COLO829 (cell line): ENCODE measurements at regions not wholly inside any gene's neighbourhood (a gene's known extent, or its start where the extent isn't known, plus 50 kb on each side); places are given as distances from the start of the nearest gene placed in this dataset.
"Not testable (repeated sequence)": the region's sequence is repeated elsewhere in the genome, so short reads cannot be mapped to it uniquely, and the experiment has no call there.

ENCODE experiments used
- DNase-seq: peaks from one replicate; pipeline ENCODE4 v3.0.0; 2012; ENCODE audit warnings: low spot score

DNA sequence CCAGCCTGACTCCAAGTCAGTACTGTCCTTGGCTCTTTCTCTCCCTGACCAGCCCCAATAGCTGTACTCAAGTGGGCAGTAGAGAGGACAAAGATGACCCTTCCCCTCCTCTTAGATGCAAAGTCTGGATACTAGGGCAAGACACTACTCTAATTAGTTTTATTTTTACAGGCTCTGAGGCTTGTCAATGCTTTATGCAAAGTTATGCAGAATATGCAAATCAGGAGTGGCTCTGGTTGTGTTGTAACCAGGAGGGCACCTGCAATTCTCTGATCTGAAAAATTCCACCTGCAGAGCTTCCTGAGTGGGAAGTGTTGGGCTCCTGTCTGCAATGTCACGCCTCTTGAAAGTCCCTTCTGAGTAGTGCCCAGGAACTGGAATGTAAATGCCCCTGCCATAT, 201.5 kb downstream of the RGS3 start:
- no peak for DNase-seq

- no peak for DNase-seq
These were observed 202.2 kb downstream of the RGS3 start for GRCh38 chr9:113665756-113666155.

GRCh38 chr9:113668061-113668460, 204.5 kb downstream of the RGS3 start:
- no peak for DNase-seq

- no peak for DNase-seq
These were observed 206.1 kb downstream of the RGS3 start for GRCh38 chr9:113669522-113670115.

DNA sequence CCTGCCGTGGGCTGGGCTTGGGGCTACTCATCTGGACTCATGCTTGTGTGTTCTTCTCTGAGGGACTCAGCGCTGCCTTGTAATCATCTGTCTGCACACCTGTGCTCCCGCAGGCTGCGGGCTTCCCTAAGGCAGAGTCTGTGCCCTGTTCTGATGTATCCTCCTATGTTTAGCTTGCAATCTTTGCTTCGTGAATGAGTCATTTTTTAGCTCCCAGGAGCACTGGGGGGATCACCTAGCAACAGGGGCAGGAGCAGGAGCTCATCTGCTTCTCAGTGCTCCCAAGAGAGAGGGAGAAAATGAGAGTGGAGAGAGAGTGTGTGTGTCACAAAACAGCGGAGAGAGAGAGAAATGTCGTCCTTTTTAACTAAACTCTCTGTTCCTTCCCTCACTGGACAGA, 202.4 kb upstream of the ZNF618 start:
- no peak for DNase-seq

GRCh38 chr9:113674436-113674835, 201.7 kb upstream of the ZNF618 start:
- no peak for DNase-seq

DNA sequence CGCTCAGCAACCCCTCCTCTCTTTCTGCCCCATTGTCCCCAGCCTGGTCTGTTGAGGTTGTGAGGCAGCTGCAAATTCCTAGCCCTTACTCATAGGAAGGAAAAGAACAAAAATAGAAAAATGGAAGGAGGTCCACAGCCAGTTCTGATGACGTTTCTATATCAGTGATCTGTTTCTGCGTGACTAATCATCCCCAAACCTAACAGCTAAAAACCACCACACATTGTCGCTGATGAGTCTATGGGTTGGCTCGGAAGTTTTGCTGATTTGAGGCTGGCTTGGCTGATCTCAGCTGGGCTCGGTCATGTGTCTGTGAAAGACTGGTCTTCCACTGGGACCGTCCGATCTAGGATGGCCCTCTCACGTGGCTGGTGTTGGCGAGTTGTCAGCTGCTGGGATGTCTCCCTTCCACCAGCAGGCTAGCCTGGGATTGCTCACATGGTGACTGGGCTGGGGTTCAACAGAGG, 200.6 kb upstream of the ZNF618 start:
- peak; percentile 85 for DNase-seq

- no peak for DNase-seq
These were observed 199.1 kb upstream of the ZNF618 start for GRCh38 chr9:113677057-113677456.

DNA sequence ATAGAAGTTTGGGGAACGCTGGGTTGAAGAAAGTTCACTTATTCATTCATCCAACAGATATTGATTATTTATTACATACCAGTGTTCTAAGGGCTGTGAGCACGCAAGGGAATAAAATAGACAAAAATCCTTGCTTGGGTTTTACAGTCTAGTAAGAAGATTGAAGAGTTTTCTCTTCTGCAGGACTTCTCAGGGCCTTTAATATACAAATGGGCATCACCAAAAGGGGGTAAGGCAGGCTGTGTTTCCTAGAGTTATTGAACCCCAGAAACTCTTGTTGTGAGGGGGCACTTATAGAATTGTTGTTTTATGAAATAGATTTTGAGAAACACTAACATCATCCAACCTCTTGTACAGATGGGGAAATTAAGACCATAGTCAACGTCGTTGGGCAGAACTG, 198.5 kb upstream of the ZNF618 start:
- DNase-seq, result no peak

DNA sequence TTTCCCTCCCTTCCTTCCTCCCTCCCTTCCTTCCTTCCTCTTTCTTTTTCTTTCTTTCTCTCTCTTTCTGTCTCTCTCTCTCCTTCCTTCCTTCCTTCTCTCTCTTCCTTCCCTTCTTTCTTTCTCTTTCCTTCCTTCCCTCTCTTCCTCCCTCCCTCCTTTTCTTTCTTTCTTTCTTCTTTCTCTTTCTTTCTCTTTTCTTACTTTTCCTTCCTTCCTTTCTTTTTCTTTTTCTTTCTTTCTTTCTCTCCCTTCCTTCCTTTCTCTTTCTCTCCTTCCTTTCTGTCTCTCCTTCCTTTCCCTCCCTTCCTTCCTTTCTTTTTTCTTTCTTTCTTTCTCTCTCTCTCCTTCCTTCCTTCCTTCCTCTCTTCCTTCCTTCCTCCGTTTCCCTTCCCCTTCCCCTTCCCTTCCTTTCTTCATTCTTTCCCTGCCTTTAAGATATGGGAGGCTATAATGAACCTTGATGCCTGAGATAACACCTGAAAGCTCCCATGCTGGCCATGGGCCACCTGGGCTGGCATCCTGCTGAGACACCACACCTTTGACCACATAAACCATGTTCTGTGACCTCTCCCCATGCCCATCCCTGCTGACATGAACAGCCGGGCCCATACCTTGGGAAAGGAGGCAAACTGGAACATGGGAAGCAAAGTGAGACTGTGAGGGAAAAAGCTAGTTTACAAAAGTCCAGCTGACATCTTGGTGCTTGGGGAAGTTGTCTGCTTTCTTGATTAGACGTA, 197.8 kb upstream of the ZNF618 start:
- no peak for DNase-seq

DNA sequence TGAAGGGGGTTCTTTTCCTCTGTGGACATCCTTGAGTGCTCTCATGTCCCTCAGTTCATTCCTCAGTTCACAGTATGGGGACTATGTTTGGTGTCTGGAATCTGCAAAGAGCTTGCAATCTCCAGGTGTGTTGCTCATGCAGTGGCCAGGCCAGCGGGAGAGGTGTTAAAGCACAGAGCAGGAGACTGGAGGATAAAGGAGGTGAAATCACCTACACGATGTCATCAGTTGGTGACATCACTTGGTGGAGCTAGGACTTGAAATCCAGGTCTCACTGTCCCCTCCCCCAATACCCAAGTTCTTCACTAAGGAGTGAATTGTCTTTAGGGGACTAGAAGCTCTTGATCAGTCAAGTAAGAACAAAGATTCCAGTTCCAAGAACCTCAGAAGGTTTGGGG, 197.3 kb upstream of the ZNF618 start:
- no peak for DNase-seq

GRCh38 chr9:113682297-113682771, 193.8 kb upstream of the ZNF618 start:
- peak; percentile 84 for DNase-seq

GRCh38 chr9:113685636-113686035, 190.5 kb upstream of the ZNF618 start:
- not testable (repeated sequence) for DNase-seq

DNA sequence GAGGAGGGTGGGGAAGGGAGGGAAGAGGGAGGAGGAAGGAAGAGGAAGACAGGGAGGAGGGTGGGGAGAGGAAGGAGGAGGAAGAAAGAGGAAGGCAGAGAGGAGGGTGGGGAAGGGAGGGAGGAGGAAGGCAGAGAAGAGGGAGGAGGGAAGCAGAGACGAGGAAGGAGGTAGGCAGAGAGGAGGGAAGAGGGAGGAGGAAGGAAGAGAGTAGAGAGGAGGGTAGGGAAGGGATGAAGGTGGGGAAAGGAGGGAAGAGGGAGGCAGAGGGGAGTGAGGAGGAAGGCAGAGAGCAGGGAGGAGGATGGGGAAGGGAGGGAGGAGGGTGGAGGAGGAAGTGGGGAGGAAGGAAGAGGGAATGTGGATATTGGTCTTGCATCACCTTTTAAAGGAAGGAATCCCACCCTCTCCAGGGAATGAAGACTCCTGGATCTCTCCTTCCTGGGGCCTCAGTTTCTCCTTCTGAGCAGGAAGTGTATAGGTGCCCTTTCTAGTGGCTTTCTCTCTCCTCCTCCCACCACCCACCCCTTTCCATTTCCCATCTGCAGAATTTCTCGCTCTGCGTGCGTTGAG, 188.9 kb upstream of the ZNF618 start:
- DNase-seq, result no peak

DNA sequence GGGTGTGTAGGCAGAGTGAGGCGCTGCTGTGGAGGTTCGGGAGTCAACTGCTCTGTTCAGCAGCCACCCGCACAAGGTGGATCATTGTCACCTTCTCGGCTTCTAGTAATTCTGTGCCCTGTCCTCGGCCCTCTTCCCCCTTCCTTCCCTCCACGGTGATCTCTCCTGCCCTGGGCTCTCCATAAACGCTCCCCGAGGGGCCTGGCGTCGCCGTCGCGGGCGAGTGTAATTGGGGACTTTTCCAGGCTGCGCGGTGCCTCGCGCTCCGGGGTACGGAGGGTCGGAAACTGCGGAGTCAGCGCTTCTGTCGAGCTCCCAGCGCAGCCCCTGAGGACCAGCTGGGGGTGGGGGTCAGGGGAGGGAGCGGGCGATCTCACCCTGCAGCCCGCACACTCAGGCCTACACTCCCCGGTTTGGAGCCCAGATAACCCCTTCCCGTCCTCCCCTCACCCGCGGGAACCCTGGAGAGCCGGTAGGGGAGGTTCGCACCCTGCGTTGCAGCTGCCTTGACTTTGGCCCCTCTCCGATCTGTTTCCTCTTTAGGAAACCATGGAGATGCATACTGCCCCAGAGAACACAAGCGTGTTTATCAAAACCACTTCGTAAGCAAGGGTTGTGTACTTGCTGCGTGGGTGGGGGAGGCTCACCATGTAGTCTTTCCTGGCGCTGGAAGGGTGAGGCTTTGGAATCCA, 188.3 kb upstream of the ZNF618 start:
- DNase-seq, result no peak

DNA sequence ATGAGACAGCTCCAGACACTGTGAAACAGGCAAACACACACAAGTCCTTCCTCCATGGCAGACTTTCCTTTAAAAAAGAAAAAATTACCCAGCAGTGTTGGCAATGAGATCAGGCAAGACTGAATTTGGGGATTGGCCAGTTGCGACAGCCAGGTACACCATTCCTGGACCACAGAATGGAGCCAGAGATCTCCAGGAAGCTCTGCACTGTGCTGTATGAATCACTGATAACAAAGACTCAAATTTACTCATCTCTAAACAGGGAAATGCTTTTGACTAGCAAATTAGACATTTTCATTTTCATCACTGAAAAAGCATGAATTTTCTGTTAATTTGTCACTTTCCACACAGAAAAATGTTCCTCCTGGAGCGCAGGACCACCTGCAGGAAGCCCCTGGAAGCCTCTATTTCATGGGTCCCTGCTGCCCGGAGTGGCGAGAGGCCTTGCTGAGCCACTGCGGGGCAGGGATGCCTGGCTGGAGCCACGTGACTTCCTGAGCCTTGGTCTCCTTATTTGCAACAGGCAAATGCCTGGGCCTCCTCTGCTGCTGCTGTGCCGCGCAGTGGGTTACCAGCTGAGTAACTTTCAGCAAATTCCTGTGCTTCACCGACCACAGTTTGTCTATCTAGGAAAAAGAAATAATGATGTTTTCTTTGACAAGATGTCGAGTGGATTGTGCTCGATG, 185.9 kb upstream of the ZNF618 start:
- no peak for DNase-seq

DNA sequence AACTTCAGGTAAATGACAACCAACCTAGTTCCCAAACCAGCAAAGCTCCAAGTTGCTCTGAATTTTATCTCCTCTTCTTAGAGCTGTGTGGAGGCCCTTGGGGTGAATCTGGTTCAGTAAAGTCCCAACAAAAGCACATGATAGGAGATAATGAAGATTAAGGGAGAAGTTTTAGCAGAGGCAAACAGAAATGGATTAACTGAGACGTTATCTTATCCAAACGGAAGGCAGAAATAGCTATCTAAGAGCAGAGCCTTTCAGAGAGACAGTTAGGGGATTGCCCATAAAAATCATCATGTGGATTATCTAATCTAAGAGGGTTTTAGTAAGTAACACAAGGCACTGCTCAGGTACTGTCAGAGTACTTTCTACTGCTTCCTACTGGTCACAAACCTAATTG, 183.9 kb upstream of the ZNF618 start:
- DNase-seq, result no peak

GRCh38 chr9:113694912-113695311, 181.2 kb upstream of the ZNF618 start:
- no peak for DNase-seq

DNA sequence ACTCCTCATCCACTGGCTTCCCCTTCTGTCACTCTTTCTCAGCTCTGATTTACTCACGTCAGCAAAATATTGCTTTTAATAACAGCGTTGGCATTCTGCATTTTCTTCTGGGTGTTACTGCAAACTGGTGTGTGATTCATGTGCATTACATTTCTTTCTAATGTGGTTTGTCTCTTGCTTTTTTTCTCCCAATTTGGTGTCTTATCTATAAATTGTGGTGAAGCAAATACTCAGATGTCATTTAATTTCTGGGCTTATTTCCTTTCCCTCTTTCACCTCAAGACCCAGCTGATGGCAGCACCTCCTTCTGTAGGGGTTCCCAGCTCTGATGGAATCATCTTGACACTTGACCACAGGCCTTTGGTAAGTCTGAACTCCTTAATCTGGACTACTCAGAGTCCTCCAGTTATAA, 180.7 kb upstream of the ZNF618 start:
- no peak for DNase-seq

GRCh38 chr9:113695901-113696300, 180.2 kb upstream of the ZNF618 start:
- peak; percentile 91 for DNase-seq

- DNase-seq, result no peak
These were observed 174.0 kb upstream of the ZNF618 start for GRCh38 chr9:113701774-113702755.
